NOMO-1 (cell line): ENCODE measurements at regions not wholly inside any gene's neighbourhood (a gene's known extent, or its start where the extent isn't known, plus 50 kb on each side); places are given as distances from the start of the nearest gene placed in this dataset.
A peak's percentile ranks its signal among the peaks of the same experiment; 100 is the strongest.

Source experiments
- DNase-seq, 2 experiments: peaks; one replicate each; lab custom pipeline; 2025; ENCODE audit not compliant: unreplicated experiment in 2 of 2; lab: John Stamatoyannopoulos, UW

- no peak for DNase-seq
These were observed 601.7 kb upstream of the VSTM2A start for GRCh38 chr7:53940483-53940882.

GRCh38 chr7:53947732-53948131 is 594.4 kb upstream of the VSTM2A start:
- no peak for DNase-seq

- no peak for DNase-seq
These were observed 576.5 kb upstream of the VSTM2A start for GRCh38 chr7:53965716-53966115.

GRCh38 chr7:53983480-53983879 is 558.7 kb upstream of the VSTM2A start:
- DNase-seq, result no peak

DNA sequence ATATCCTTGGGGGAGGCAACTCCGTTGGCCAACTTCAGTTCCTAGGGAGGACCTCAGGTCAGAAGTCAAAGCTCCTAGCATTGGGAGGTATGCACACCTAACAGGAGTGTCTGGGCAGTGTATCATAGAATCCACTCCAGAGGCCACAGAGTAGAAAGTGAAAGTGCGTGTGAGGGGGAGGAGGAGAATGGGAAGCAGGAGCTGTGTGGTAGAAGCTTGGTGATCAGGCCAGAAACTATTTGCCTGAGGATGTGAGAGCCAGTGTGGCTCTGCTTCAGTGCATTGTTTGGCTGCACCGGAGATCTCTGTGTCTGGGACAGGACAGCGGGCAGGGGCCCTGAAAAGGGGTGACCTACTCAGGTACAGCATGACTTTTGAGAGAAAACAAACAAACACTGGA is 557.4 kb upstream of the VSTM2A start:
- DNase-seq, result no peak

DNA sequence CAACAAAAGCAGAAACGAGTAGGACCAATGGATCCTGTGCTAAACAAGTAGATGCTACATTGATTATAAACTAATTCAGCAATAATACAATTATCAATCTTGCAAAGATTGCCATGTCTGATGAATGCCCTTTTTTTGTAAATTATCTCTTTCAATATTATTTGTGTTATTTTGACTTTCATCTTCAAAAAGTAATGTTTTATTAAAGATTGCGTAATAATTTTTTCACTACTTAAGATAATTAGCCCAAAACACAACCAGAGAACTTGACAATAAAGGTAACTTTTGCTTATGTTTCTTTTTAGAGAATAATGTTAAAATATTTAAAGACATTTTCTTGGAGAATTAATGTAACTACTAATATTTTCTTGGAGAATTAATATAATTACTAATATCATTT is 553.8 kb upstream of the VSTM2A start:
- DNase-seq, result no peak

DNA sequence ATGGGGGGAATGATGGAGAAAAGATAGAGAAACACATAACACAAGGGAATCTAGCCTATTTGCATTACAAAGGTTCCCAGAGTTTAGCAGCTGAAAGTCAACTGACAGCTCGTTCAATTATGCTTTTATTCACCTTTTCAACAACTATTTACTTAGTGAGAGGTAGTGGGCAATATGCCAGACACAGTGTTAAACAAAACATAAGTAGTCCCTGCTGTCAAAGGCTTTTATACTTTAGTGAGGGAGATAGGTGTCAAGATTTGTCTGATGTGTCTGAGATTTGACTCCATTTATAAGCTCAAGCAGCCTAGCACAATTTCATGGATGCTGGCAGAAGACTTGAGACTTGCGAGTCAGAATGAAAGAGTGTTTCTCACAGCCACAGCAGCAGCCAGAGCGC is 549.0 kb upstream of the VSTM2A start:
- DNase-seq, result no peak

- no peak for DNase-seq
These were observed 545.3 kb upstream of the VSTM2A start for GRCh38 chr7:53996876-53997275.

DNA sequence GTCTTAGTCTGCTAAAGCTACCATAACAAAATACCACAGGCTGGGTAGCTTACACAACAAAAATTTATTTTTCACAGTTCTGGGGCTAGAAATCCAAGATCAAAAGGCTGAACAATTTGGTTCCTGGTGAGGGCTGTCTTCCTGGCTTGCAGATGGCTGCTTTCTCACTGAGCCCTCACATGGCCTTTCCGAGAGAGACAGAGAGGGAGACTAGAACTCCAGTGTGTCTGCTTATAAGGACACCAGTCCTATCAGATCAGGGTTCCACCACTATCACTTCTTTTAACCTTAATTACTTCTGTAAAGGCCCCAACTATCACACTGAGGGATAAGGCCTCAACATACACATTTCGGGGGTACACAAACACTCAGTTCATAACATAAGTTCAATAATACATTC is 527.4 kb upstream of the VSTM2A start:
- DNase-seq, result no peak

- DNase-seq, result no peak
These were observed 526.9 kb upstream of the VSTM2A start for GRCh38 chr7:54015251-54015650.

DNA sequence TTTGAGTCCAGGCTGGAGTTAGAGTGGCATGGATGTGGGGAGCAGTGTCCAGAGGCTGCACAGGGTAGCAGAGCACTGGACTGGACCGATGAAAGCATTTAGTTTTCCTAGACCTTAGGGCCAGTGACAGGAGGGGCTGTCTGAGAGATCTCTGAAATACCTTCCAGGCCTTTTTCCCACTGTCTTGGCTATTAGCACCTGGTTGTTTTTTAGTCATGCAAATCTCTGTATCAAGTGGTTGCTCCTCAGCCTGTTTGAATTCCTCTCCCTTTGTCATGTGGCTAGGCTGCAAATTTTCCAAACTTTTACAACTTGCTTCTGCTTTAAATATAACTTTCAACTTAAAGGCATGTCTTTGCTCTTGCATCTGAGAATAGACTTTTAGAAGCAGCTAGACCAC is 504.3 kb upstream of the VSTM2A start:
- DNase-seq, result no peak

GRCh38 chr7:54060643-54061042 is 481.5 kb upstream of the VSTM2A start:
- DNase-seq, result no peak

GRCh38 chr7:54066643-54067042 is 475.5 kb upstream of the VSTM2A start:
- DNase-seq, result no peak

DNA sequence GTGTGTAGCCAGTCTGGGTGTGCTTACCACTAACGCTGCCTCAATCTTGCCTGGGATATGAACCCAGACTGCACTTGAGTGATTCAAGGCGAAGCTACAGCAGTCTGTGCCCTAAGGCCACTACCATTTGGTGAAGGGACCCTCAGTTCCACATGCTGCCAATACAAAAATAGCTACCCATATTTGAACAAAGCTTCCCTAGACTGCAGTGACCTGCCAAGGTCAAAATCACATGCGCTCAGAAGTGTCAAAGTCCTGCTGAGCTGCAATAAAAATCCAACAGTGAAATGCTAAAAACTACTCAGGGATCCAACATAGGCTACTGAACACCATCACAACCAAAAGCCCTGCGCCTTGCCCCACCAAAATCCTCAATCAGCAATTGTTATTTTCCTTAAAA is 472.3 kb upstream of the VSTM2A start:
- DNase-seq, result no peak

DNA sequence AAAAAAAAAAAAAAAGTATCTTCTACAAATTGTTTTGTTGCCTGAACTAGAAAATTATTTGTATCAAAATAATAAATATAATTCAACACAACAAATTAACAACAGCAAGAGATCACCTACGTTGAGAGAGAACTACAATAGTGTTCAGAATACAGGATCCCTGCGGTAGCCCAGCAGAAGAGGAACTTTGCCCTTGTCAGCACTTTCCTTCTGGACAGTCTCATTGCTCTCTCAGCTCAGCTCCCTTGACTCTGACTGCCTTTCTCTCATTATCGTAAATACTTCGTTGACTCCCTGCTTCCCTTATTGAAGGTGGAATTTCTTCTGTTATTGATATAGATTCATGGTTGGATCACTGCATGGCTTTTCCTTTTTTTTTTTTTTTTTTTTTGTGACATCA is 469.5 kb upstream of the VSTM2A start:
- no peak for DNase-seq

DNA sequence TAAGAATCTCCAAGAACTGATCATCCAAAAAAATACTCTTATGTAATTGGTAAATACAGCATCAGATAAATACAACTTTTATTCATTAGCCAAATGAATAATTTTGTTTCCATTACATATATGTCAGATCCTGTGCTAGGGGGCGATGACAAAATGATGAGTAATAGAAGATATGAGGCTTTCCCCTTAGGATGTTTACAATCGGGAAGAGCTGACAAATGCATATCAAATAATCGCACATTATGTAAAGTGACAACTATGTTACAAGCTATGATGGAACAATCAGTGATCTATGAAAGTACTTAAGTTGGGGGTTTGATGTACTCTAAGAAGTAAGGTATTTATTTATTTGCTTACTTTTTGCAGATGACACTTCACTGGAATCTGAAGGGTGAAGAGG is 465.6 kb upstream of the VSTM2A start:
- DNase-seq, result no peak

GRCh38 chr7:54080525-54080924 is 461.6 kb upstream of the VSTM2A start:
- no peak for DNase-seq

- peak in 1 of 2 experiments; percentile 0 for DNase-seq
These were observed 461.2 kb upstream of the VSTM2A start for GRCh38 chr7:54080971-54081370.

- DNase-seq, result no peak
These were observed 457.8 kb upstream of the VSTM2A start for GRCh38 chr7:54084340-54084739.

GRCh38 chr7:54090652-54091213 is 451.4 kb upstream of the VSTM2A start:
- DNase-seq, result no peak

DNA sequence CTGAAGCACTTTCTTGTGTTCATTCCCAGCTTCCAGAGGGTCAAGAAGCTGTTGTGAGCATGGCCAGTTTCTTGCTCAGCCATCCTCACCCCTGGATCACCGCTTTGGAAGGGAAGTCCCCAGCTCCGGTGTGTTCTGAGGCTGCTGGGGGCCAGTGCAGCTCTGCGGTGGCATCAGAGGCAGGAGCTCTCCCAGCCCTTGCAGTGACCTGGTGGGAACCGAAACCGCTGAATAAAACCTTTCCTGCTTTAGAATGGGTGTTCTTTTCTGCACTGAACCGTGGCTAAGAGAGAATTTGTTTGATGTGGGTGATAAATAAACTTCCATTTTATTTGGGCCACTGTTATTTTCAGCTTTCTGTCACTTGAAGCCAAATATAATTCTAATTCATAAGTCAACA is 450.9 kb upstream of the VSTM2A start:
- no peak for DNase-seq

DNA sequence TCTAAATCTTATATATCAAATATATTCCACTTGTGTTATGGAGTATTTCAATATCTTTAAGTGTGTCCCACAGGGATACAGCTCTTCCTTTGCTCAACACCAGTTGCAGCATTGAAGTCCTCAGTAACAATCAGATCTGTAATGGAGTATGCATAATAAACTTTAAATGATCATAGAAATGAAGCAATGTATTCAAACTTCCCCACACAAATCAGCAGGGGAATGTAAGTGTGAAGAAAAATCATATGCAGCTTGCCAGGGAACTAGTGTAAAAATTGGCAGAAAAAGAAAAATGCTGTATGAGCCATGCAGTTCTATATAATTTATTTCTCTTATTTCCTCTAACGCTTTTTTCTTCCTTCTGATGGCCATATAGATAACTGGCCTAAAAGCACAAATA is 444.3 kb upstream of the VSTM2A start:
- DNase-seq, result no peak

DNA sequence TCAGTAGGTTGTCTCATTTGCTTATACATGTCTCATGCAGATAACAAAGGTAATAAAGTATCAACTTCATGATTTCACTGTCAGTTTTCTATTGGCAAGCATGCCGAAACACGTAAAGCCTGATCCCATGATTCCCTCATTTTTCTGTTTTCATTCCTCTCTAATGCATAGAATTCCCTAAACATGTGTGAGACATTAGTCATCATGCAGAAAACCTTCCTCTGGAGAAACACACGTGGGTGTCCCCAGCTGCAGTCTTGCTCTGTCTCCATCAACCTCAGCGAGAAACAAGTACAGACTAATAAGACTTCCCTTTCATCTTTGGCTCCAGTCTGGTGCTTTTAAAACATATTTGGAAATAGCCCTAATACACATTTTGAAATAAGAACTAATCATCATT is 432.7 kb upstream of the VSTM2A start:
- DNase-seq, result no peak
